ENCODE measurements at regions not wholly inside any gene's neighbourhood (a gene's known extent, or its start where the extent isn't known, plus 50 kb on each side); places are given as distances from the start of the nearest gene placed in this dataset.

- TF ChIP-seq CTCF (IDR thresholded peaks at IDR 0.05) (no peak), JUND (IDR thresholded peaks at IDR 0.05) (no peak), FOXM1 (IDR thresholded peaks at IDR 0.05; ENCODE audit: low read depth) (no peak), RCOR1 (IDR thresholded peaks at IDR 0.05; ENCODE audit: low read length) (no peak), NRF1 (IDR thresholded peaks at IDR 0.05; ENCODE audit: low read depth, low read length) (no peak), ELF1 (IDR thresholded peaks at IDR 0.05) (no peak), MAX (IDR thresholded peaks at IDR 0.05; ENCODE audit: low read depth) (no peak), FOXJ3 (CRISPR knock-in tag; IDR thresholded peaks at IDR 0.05) (no peak), YY1 (IDR thresholded peaks at IDR 0.05; ENCODE audit: low read depth) (no peak), PBX3 (IDR thresholded peaks at IDR 0.05) (no peak), POLR2AphosphoS5 (IDR thresholded peaks at IDR 0.05; ENCODE audit: low read depth, low read length) (no peak), USF2 (IDR thresholded peaks at IDR 0.05; ENCODE audit: borderline replicate concordance, low read depth, low read length) (no peak)
Observed at GRCh38 chr18:2274613-2275012, 296.7 kb downstream of the METTL4 start.

Measured in SK-N-SH (cell line).